ENCODE measurements at regions not wholly inside any gene's neighbourhood (a gene's known extent, or its start where the extent isn't known, plus 50 kb on each side); places are given as distances from the start of the nearest gene placed in this dataset.

- TF ChIP-seq CTCF (IDR thresholded peaks at IDR 0.05) (no peak), POLR2AphosphoS5 (IDR thresholded peaks at IDR 0.05) (no peak), POLR2A (IDR thresholded peaks at IDR 0.05) (no peak)
Measured at GRCh38 chr14:56040121-56040520, 78.1 kb upstream of the PELI2 start.
